Upper lobe of left lung (tissue), 4 donors: ENCODE measurements at regions not wholly inside any gene's neighbourhood (a gene's known extent, or its start where the extent isn't known, plus 50 kb on each side); places are given as distances from the start of the nearest gene placed in this dataset.

Experiments
- EP300 ChIP-seq, 4 donors: sonication (generic); formaldehyde crosslinking; IDR thresholded peaks; one replicate each; pipeline ENCODE4 v1.5.1; 2017; ENCODE audit warnings: antibody characterized with exemption in 4 of 4, control low read depth in 2 of 4
- POLR2A ChIP-seq, 4 donors: fragments of 450-650 bp; IDR thresholded peaks; one replicate each; pipeline ENCODE4 v1.5.1; 2016 to 2017; ENCODE audit warnings: antibody characterized with exemption in 4 of 4, mild to moderate bottlenecking in 2 of 4
- POLR2AphosphoS5 ChIP-seq, 2 donors: sonication (generic); formaldehyde crosslinking; IDR thresholded peaks; one replicate each; pipeline ENCODE4 v1.5.1; 2017; ENCODE audit warnings: antibody characterized with exemption in 2 of 2
- TF ChIP-seq, protein P1 (sequence below), 6 experiments: fragments of 450-650 bp in 4 of 6; fragments of 200-600 bp in 2 of 6; sonication (generic) in 2 of 6; IDR thresholded peaks; one replicate each; pipeline ENCODE4 v1.5.1; 2016 to 2019; ENCODE audit warnings: antibody characterized with exemption in 6 of 6

DNA sequence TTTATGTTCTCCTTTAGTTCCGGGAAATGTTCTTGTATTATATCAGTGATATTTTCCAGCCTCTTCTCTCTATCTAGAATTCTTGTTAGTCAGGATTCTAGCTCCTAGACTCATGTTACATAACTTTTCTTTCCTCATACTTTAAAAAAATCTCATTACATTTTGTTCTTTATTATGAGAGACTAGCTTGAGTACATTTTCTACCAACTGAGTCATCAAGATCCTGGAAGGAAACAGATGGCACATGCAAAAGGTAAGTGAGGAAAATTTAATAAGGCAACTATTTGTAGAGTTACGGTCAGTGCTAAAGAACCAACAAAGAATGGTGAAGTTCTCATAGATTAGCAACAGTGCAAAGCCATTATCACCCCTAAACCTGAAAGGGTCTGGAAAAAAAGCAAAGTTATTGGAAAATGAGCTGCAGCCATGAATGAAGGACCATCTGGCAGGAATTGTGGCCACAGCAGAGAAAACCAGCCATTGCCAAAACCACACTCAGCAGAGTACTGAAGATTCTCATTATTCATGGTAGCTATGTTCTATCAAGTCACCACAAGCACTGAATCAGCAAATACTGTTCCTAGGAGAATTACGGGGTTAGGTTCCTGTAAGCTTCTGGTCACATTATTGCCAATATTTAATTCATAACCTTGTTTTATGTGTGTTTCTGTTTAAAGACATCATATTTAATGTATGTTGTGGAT lies 98.3 kb upstream of the C7orf33 start:
- TF ChIP-seq, protein P1, sequence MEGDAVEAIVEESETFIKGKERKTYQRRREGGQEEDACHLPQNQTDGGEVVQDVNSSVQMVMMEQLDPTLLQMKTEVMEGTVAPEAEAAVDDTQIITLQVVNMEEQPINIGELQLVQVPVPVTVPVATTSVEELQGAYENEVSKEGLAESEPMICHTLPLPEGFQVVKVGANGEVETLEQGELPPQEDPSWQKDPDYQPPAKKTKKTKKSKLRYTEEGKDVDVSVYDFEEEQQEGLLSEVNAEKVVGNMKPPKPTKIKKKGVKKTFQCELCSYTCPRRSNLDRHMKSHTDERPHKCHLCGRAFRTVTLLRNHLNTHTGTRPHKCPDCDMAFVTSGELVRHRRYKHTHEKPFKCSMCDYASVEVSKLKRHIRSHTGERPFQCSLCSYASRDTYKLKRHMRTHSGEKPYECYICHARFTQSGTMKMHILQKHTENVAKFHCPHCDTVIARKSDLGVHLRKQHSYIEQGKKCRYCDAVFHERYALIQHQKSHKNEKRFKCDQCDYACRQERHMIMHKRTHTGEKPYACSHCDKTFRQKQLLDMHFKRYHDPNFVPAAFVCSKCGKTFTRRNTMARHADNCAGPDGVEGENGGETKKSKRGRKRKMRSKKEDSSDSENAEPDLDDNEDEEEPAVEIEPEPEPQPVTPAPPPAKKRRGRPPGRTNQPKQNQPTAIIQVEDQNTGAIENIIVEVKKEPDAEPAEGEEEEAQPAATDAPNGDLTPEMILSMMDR (IDR thresholded peaks at IDR 0.05), result no peak
- no peak for TF ChIP-seq POLR2A (IDR thresholded peaks at IDR 0.05)
- no peak for TF ChIP-seq POLR2AphosphoS5 (IDR thresholded peaks at IDR 0.05)
- TF ChIP-seq EP300 (IDR thresholded peaks at IDR 0.05), result no peak
